GM12891 (cell line): ENCODE measurements at regions not wholly inside any gene's neighbourhood (a gene's known extent, or its start where the extent isn't known, plus 50 kb on each side); places are given as distances from the start of the nearest gene placed in this dataset.

Source experiments
- POLR2A ChIP-seq: IDR thresholded peaks from 2 replicates; pipeline ENCODE4 v1.6.1; 2011; ENCODE audit warnings: low read depth, low read length, control low read depth
- POLR2AphosphoS5 ChIP-seq: IDR thresholded peaks from 2 replicates; pipeline ENCODE4 v1.6.1; 2011; ENCODE audit warnings: low read depth, low read length, control low read depth

DNA sequence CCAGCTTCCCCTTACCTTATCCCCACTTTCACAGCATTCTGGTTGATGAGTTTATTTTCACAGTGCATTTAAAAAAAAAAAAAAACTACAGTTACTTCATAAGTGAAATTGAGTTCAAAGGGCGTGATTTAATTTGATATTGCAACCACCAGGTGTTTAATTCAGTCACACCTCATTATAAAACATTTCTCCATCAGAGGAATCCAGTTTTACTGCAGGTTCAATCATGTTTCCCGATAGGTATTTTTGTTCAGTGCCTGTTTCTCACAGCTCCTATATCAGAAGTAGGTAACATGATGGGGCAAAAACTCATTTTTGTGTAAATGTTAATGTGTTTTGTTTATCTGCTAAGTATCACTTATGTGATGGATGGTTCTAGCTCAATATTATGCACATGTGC is 102.3 kb upstream of the PCDH7 start:
- no peak for TF ChIP-seq POLR2A
- no peak for TF ChIP-seq POLR2AphosphoS5
